D721Med (cell line): ENCODE measurements at regions not wholly inside any gene's neighbourhood (a gene's known extent, or its start where the extent isn't known, plus 50 kb on each side); places are given as distances from the start of the nearest gene placed in this dataset.
A peak's percentile ranks its signal among the peaks of the same experiment; 100 is the strongest.

Source experiments
- DNase-seq: peaks from one replicate; pipeline ENCODE4 v3.0.0; 2011; ENCODE audit warnings: low spot score; ENCODE audit not compliant: insufficient read length
- FAIRE-seq: peaks from 2 replicates; lab custom pipeline; 2011; peaks lifted over from hg19 to GRCh38; lab: Jason Lieb, UNC
- CTCF ChIP-seq: IDR thresholded peaks from 2 replicates; pipeline ENCODE4 v1.5.1; 2012; ENCODE audit warnings: mild to moderate bottlenecking, control low read depth; ENCODE audit not compliant: insufficient read depth; ENCODE audit errors: missing control alignments

GRCh38 chr1:84078108-84078841 is 65.8 kb upstream of the PRKACB start:
- FAIRE-seq (no peak), DNase-seq (peak; percentile 15)
- no peak for TF ChIP-seq CTCF

- FAIRE-seq, result no peak
- no peak for TF ChIP-seq CTCF
- DNase-seq, result peak; percentile 75
These were observed 66.5 kb upstream of the PRKACB start for GRCh38 chr1:84077476-84078107.

GRCh38 chr1:84073266-84073665 is 70.8 kb upstream of the PRKACB start:
- FAIRE-seq (no peak), DNase-seq (no peak)
- TF ChIP-seq CTCF, result no peak

GRCh38 chr1:84069236-84069845 is 70.4 kb upstream of the TTLL7 start:
- DNase-seq (no peak), FAIRE-seq (peak; percentile 78)
- no peak for TF ChIP-seq CTCF

GRCh38 chr1:84062496-84062895 is 63.6 kb upstream of the TTLL7 start:
- no peak for FAIRE-seq
- DNase-seq, result no peak
- no peak for TF ChIP-seq CTCF

- FAIRE-seq, result no peak
- no peak for DNase-seq
- TF ChIP-seq CTCF, result no peak
These were observed 62.4 kb upstream of the TTLL7 start for GRCh38 chr1:84061336-84061735.
